HCT116 (cell line): ENCODE measurements at regions not wholly inside any gene's neighbourhood (a gene's known extent, or its start where the extent isn't known, plus 50 kb on each side); places are given as distances from the start of the nearest gene placed in this dataset.

Source experiments
- ATAC-seq: fragments of 200-7000 bp; cut with Tn5 transposase; 2 replicates; pipeline ENCODE4 v1.9.1; 2020; ENCODE audit warnings: mild to moderate bottlenecking, moderate library complexity
- BruUV-seq: library from RNA; stranded (reverse); fragments of 400-500 nt; replicated peaks from 2 replicates; lab custom pipeline; 2021; lab: Mats Ljungman, UMichigan
- CTCF ChIA-PET: fragments of 300-600 bp; sonication (Branson Sonifier 250); formaldehyde crosslinking; loops from one replicate; lab custom pipeline; 2021; ENCODE audit warnings: antibody characterized with exemption; lab: Charles Lee
- POLR2A ChIA-PET: fragments of 300-600, 350-600 bp; sonication (Branson Sonifier 250); formaldehyde crosslinking; loops from one replicate; lab custom pipeline; 2021; ENCODE audit warnings: antibody characterized with exemption; lab: Charles Lee
- RAD21 ChIA-PET, 2 experiments: fragments of 300-600 bp; sonication (Branson Sonifier 250); formaldehyde crosslinking; loops; one replicate each; lab custom pipeline; 2023; ENCODE audit warnings: low total read pairs in 2 of 2; ENCODE audit not compliant: uncharacterized antibody in 2 of 2, unreplicated experiment in 2 of 2, low non-redundant PET in 1 of 2; lab: Charles Lee
- DNase-seq: peaks from one replicate; pipeline ENCODE4 v3.0.0-alpha.2; 2010; ENCODE audit warnings: low read depth, low spot score
- H2AFZ ChIP-seq: fragments of 200-600 bp; shearing (Covaris generic), sonication (generic); 2 replicates; pipeline ENCODE4 v1.6.1; 2017; ENCODE audit warnings: low read depth, mixed run types, mixed read lengths, antibody characterized with exemption, low read length; ENCODE audit not compliant: poor library complexity, severe bottlenecking
- H3K27ac ChIP-seq: 2 replicates; pipeline ENCODE4 v1.5.1; 2012; ENCODE audit warnings: low read depth, low read length
- H3K27me3 ChIP-seq: fragments of 200-600 bp; sonication (generic); 2 replicates; pipeline ENCODE4 v1.6.1; 2016; ENCODE audit warnings: mixed run types, low read length, mixed read lengths; ENCODE audit not compliant: insufficient read depth
- H3K36me3 ChIP-seq, 2 experiments: fragments of 200-500 bp in 1 of 2; fragments of 200-600 bp in 1 of 2; sonication (Bioruptor generic) in 1 of 2; sonication (generic) in 1 of 2; 2 replicates each; pipeline versions ENCODE4 v1.5.1 to v1.6.1; 2014 to 2016; ENCODE audit warnings: low read length in 2 of 2, inconsistent platforms in 1 of 2, mixed read lengths in 1 of 2, mixed run types in 1 of 2; ENCODE audit not compliant: insufficient read depth in 2 of 2, control insufficient read depth in 1 of 2
- H3K4me1 ChIP-seq, 2 experiments: fragments of 200-600 bp in 1 of 2; sonication (generic) in 1 of 2; 2 replicates each; pipeline versions ENCODE4 v1.5.1 to v1.6.1; 2012 to 2017; ENCODE audit warnings: low read length in 2 of 2, inconsistent platforms in 1 of 2, mild to moderate bottlenecking in 1 of 2, mixed read lengths in 1 of 2, mixed run types in 1 of 2, moderate library complexity in 1 of 2; ENCODE audit not compliant: insufficient read depth in 2 of 2, control insufficient read depth in 1 of 2
- H3K4me2 ChIP-seq: fragments of 200-600 bp; sonication (generic); 2 replicates; pipeline ENCODE4 v1.6.1; 2017; ENCODE audit warnings: mixed run types, low read length, mixed read lengths
- H3K4me3 ChIP-seq, 2 experiments: fragments of 200-600 bp in 1 of 2; sonication (generic) in 1 of 2; replicated peaks in 1 of 2; 2 replicates each; pipeline ENCODE4 v1.5.1; 2011 to 2016; ENCODE audit warnings: low read length in 2 of 2, control low read depth in 1 of 2, low read depth in 1 of 2, mild to moderate bottlenecking in 1 of 2, mixed read lengths in 1 of 2, mixed run types in 1 of 2
- H3K79me2 ChIP-seq: fragments of 200-600 bp; sonication (generic); 2 replicates; pipeline ENCODE4 v1.6.1; 2017; ENCODE audit warnings: mild to moderate bottlenecking, mixed run types, low read length, moderate library complexity, mixed read lengths; ENCODE audit not compliant: insufficient read depth
- H3K9ac ChIP-seq: fragments of 200-600 bp; sonication (generic); 2 replicates; pipeline ENCODE4 v1.6.1; 2016; ENCODE audit warnings: low read length, mixed read lengths
- H3K9me2 ChIP-seq: fragments of 200-600 bp; sonication (generic), shearing (Covaris generic); 2 replicates; pipeline ENCODE4 v1.6.1; 2017; ENCODE audit warnings: mixed run types, mild to moderate bottlenecking, moderate library complexity; ENCODE audit not compliant: insufficient read depth
- H3K9me3 ChIP-seq, 2 experiments: fragments of 200-500 bp in 1 of 2; fragments of 200-600 bp in 1 of 2; sonication (Bioruptor generic) in 1 of 2; sonication (generic) in 1 of 2; 2 replicates each; pipeline ENCODE4 v1.6.1; 2014 to 2017; ENCODE audit warnings: low read length in 2 of 2, mixed read lengths in 2 of 2, inconsistent platforms in 1 of 2, low read depth in 1 of 2, mild to moderate bottlenecking in 1 of 2, mixed run types in 1 of 2, moderate library complexity in 1 of 2; ENCODE audit not compliant: control insufficient read depth in 1 of 2, insufficient read depth in 1 of 2
- H4K20me1 ChIP-seq: fragments of 200-600 bp; sonication (generic), shearing (Covaris generic); 2 replicates; pipeline ENCODE4 v1.6.1; 2017; ENCODE audit warnings: mixed run types, mild to moderate bottlenecking, moderate library complexity; ENCODE audit not compliant: insufficient read depth
- CBX3 ChIP-seq: IDR thresholded peaks from 2 replicates; pipeline ENCODE4 v1.6.1; 2012; ENCODE audit warnings: low read depth
- CEBPB ChIP-seq: IDR thresholded peaks from 2 replicates; pipeline ENCODE4 v1.6.1; 2012; ENCODE audit warnings: low read depth
- ELF1 ChIP-seq: IDR thresholded peaks from 2 replicates; pipeline ENCODE4 v1.6.1; 2012; ENCODE audit warnings: low read depth, borderline replicate concordance
- EZH2 ChIP-seq: fragments of 200-600 bp; sonication (generic); IDR thresholded peaks from 2 replicates; pipeline ENCODE4 v1.6.1; 2017; ENCODE audit warnings: antibody characterized with exemption, mixed run types
- JUND ChIP-seq: IDR thresholded peaks from 2 replicates; pipeline ENCODE4 v1.6.1; 2012
- POLR2A ChIP-seq: IDR thresholded peaks from 2 replicates; pipeline ENCODE4 v1.7.0; 2011; ENCODE audit warnings: borderline replicate concordance; ENCODE audit not compliant: insufficient read depth, insufficient read length; ENCODE audit errors: extremely low read depth
- POLR2AphosphoS5 ChIP-seq: IDR thresholded peaks from 2 replicates; pipeline ENCODE4 v1.6.1; 2011; ENCODE audit warnings: mild to moderate bottlenecking, low read depth, low read length, moderate library complexity
- RAD21 ChIP-seq: IDR thresholded peaks from 2 replicates; pipeline ENCODE4 v1.6.1; 2012; ENCODE audit warnings: low read depth, mild to moderate bottlenecking
- SIN3A ChIP-seq: IDR thresholded peaks from 2 replicates; pipeline ENCODE4 v1.6.1; 2012; ENCODE audit warnings: low read depth
- SP1 ChIP-seq: IDR thresholded peaks from 2 replicates; pipeline ENCODE4 v1.6.1; 2012; ENCODE audit warnings: low read depth
- SRF ChIP-seq: IDR thresholded peaks from 2 replicates; pipeline ENCODE4 v1.6.1; 2012; ENCODE audit warnings: low read depth
- TCF7L2 ChIP-seq: IDR thresholded peaks from 2 replicates; pipeline ENCODE4 v1.7.0; 2011; ENCODE audit warnings: borderline replicate concordance, inconsistent platforms; ENCODE audit not compliant: insufficient read depth, insufficient read length; ENCODE audit errors: extremely low read depth
- YY1 ChIP-seq: IDR thresholded peaks from 2 replicates; pipeline ENCODE4 v1.6.1; 2011; ENCODE audit warnings: low read length, low read depth, moderate library complexity, mild to moderate bottlenecking; ENCODE audit not compliant: insufficient replicate concordance; ENCODE audit errors: extremely low read depth
- intact Hi-C: fragments of 100-400 bp; cut with micrococcal nuclease; formaldehyde crosslinking; loops from 2 replicates; pipeline ENCODE4 v1.10.0; 2022
- TF ChIP-seq, protein P1 (sequence below), 3 experiments: fragments of 200-600 bp in 1 of 3; sonication (generic) in 1 of 3; IDR thresholded peaks in 2 of 3; conservative IDR thresholded peaks in 1 of 3; 2 replicates each; pipeline ENCODE4 v1.5.1; 2012 to 2017; ENCODE audit warnings: low read depth in 2 of 3, low read length in 2 of 3, antibody characterized with exemption in 1 of 3, borderline replicate concordance in 1 of 3, control low read depth in 1 of 3, mild to moderate bottlenecking in 1 of 3, mixed read lengths in 1 of 3, mixed run types in 1 of 3, moderate library complexity in 1 of 3; ENCODE audit not compliant: insufficient read depth in 1 of 3
- TF ChIP-seq, protein P2 (sequence below): IDR thresholded peaks from 2 replicates; pipeline ENCODE4 v1.6.1; 2012

DNA sequence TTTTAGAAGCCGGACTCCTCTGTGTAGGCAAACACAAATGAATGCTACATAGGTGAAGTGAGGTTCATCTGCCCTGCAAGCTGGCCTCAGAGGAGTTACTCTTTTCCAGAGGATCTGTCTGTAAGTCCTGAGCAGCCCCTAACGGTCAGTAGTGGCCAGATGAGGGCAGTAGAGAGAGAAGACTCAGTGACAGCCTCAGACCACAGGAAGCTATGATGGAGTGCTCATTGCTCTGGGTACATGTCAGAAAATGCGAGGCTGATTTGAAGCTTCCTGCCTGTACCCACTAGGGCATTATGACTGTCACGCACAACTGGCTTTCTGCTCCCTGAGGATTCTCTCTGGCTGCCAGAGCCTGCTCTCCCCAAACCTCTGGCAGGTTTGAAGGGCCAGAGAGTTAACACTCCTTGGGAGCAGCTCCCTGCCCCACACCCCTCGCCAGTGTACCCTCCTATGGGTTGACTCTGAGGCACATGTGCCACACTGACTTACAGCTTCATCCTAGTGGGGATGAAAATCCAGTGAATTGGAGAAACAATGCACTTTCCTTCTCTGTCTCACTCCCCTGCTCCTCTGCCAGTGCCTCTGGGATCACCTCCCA lies 141.5 kb downstream of the GABRG2 start:
- H3K4me3 ChIP-seq: no peak overlapping the region
- H3K9me3 ChIP-seq: no peaks in the 10 kb centered on the region
- peak; percentile 24 for DNase-seq
- RAD21 ChIA-PET: interaction anchor here in 1 of 2 experiments (0.7 kb wide), 1 partner anchor 16 kb away, joined by 4 read pairs; no protein-coding TSS in a partner anchor
- no peak overlapping the region for H3K27ac ChIP-seq
- no peaks in the 10 kb centered on the region for H4K20me1 ChIP-seq
- intact Hi-C loops: loop anchor here (1.0 to 2.0 kb wide), 2 partner anchors 242 to 1199 kb away; no protein-coding TSS in a partner anchor
- no peaks in the 10 kb centered on the region for H3K9me2 ChIP-seq
- no peaks in the 10 kb centered on the region for H3K36me3 ChIP-seq
- peak; percentile 96 for ATAC-seq
- H3K79me2 ChIP-seq: no peaks in the 10 kb centered on the region
- CTCF ChIA-PET: interaction anchor here (0.6 to 1.5 kb wide), 9 partner anchors 10 to 1199 kb away, joined by 3 to 7 read pairs (median 4); no protein-coding TSS in a partner anchor
- H3K4me1 ChIP-seq: no peaks in the 10 kb centered on the region
- TF ChIP-seq, protein P1, sequence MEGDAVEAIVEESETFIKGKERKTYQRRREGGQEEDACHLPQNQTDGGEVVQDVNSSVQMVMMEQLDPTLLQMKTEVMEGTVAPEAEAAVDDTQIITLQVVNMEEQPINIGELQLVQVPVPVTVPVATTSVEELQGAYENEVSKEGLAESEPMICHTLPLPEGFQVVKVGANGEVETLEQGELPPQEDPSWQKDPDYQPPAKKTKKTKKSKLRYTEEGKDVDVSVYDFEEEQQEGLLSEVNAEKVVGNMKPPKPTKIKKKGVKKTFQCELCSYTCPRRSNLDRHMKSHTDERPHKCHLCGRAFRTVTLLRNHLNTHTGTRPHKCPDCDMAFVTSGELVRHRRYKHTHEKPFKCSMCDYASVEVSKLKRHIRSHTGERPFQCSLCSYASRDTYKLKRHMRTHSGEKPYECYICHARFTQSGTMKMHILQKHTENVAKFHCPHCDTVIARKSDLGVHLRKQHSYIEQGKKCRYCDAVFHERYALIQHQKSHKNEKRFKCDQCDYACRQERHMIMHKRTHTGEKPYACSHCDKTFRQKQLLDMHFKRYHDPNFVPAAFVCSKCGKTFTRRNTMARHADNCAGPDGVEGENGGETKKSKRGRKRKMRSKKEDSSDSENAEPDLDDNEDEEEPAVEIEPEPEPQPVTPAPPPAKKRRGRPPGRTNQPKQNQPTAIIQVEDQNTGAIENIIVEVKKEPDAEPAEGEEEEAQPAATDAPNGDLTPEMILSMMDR (IDR thresholded peaks at IDR 0.05 in 2 of 3, conservative IDR thresholded peaks at IDR 0.05 in 1 of 3; ENCODE audit: borderline replicate concordance in 1 of 3, insufficient read depth in 1 of 3, low read depth in 2 of 3, low read length in 2 of 3): peak in 2 of 3 experiments; percentile 56 to 64; a peak in 4 of 6 replicates
- TF ChIP-seq RAD21: peak; percentile 31
- TF ChIP-seq SP1: no peak
- TF ChIP-seq POLR2AphosphoS5: no peak
- no peak for TF ChIP-seq EZH2
- TF ChIP-seq POLR2A: no peak
- TF ChIP-seq, all 23 proteins: peak for 2
- BruUV-seq: no TSS peak
- no peaks in the 10 kb centered on the region for H3K27me3 ChIP-seq
- no peak overlapping the region for H3K4me2 ChIP-seq
- H3K9ac ChIP-seq: no peak overlapping the region
- POLR2A ChIA-PET: no interaction called here
- H2AFZ ChIP-seq: no peak overlapping the region

DNA sequence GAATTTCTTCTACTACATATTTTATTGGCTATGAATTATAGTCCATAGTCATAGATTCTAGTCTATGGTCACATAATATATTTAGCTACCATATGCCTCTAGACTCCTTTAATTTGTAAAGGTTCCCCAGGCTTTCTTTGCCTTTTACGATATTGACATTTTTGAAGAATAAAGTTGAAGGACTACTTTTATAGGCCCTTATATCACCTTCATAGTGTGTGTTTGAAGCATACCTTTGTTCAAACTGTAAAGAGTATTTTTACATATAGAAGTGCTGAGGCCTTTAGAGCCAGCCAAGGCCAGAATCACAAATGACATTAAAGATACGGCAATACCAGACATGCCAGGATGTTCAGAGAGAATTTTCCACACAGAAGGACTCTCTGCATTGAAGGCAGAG lies 147.0 kb downstream of the GABRG2 start:
- intact Hi-C loops: no loop called here
- Histone ChIP-seq H3K27ac (no peak overlapping the region), H3K9me2 (no peaks in the 10 kb centered on the region), H4K20me1 (no peaks in the 10 kb centered on the region), H3K36me3 (no peaks in the 10 kb centered on the region), H3K4me2 (no peak overlapping the region), H3K27me3 (no peaks in the 10 kb centered on the region), H3K79me2 (no peaks in the 10 kb centered on the region), H3K9ac (no peak overlapping the region), H3K9me3 (no peaks in the 10 kb centered on the region; a peak in 1 of 4 replicates), H3K4me1 (no peaks in the 10 kb centered on the region), H2AFZ (no peak overlapping the region), H3K4me3 (no peak overlapping the region)
- no TSS peak for BruUV-seq
- ChIA-PET RAD21 (no interaction called here), CTCF (no interaction called here), POLR2A (no interaction called here)
- ATAC-seq: no peak
- no peak for DNase-seq
- TF ChIP-seq POLR2AphosphoS5 (no peak), RAD21 (no peak), JUND (no peak), SIN3A (no peak), YY1 (no peak), EZH2 (no peak), ELF1 (no peak), SP1 (no peak), POLR2A (no peak), SRF (no peak), CBX3 (no peak), CEBPB (no peak), TCF7L2 (no peak)
- TF ChIP-seq, protein P2, sequence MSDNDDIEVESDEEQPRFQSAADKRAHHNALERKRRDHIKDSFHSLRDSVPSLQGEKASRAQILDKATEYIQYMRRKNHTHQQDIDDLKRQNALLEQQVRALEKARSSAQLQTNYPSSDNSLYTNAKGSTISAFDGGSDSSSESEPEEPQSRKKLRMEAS: no peak
- TF ChIP-seq, protein P1 (IDR thresholded peaks at IDR 0.05 in 2 of 3, conservative IDR thresholded peaks at IDR 0.05 in 1 of 3; ENCODE audit: borderline replicate concordance in 1 of 3, insufficient read depth in 1 of 3, low read depth in 2 of 3, low read length in 2 of 3): no peak
